Caco-2 (cell line): ENCODE measurements at regions not wholly inside any gene's neighbourhood (a gene's known extent, or its start where the extent isn't known, plus 50 kb on each side); places are given as distances from the start of the nearest gene placed in this dataset.

ENCODE experiments used
- BruUV-seq: library from RNA; stranded (reverse); fragments of 400-500 nt; replicated peaks from 2 replicates; lab custom pipeline; 2021; lab: Mats Ljungman, UMichigan
- CTCF ChIA-PET: fragments of 300-600 bp; sonication (Branson Sonifier 250); formaldehyde crosslinking; loops from one replicate; lab custom pipeline; 2022; ENCODE audit warnings: antibody characterized with exemption; lab: Charles Lee
- POLR2A ChIA-PET: fragments of 300-600 bp; sonication (Branson Sonifier 250); formaldehyde crosslinking; loops from one replicate; lab custom pipeline; 2022; ENCODE audit warnings: antibody characterized with exemption; lab: Charles Lee
- DNase-seq, 2 experiments: peaks; one replicate each; pipeline versions ENCODE4 v3.0.0 to v3.0.0-alpha.2; 2020 to 2022
- H3K27me3 ChIP-seq: replicated peaks from 2 replicates; pipeline ENCODE4 v1.6.0; 2011; ENCODE audit warnings: low read length; ENCODE audit not compliant: control insufficient read depth, insufficient read depth
- H3K36me3 ChIP-seq: 2 replicates; pipeline ENCODE4 v1.5.1; 2011; ENCODE audit warnings: low read length; ENCODE audit not compliant: control insufficient read depth, insufficient read depth
- H3K4me1 ChIP-seq: fragments of 250-450 bp; sonication (Bioruptor Pico); 2 replicates; pipeline ENCODE4 v1.5.1; 2020; ENCODE audit warnings: mild to moderate bottlenecking
- H3K4me3 ChIP-seq: 2 replicates; pipeline ENCODE4 v1.5.1; 2011; ENCODE audit warnings: low read depth, mild to moderate bottlenecking, control low read depth, low read length
- H3K9me3 ChIP-seq: fragments of 250-450 bp; sonication (Bioruptor Pico); 2 replicates; pipeline ENCODE4 v1.5.1; 2020; ENCODE audit warnings: mild to moderate bottlenecking, moderate library complexity
- H3K27ac Mint-ChIP-seq: one replicate; pipeline ENCODE4 v1.8.0; 2022; ENCODE audit warnings: mixed read lengths; ENCODE audit not compliant: unreplicated experiment
- H3K27me3 Mint-ChIP-seq: one replicate; pipeline ENCODE4 v1.8.0; 2022; ENCODE audit warnings: mixed read lengths; ENCODE audit not compliant: insufficient read depth, unreplicated experiment
- H3K36me3 Mint-ChIP-seq: one replicate; pipeline ENCODE4 v1.8.0; 2022; ENCODE audit warnings: mild to moderate bottlenecking, mixed read lengths; ENCODE audit not compliant: insufficient read depth, unreplicated experiment
- H3K4me1 Mint-ChIP-seq: one replicate; pipeline ENCODE4 v1.8.0; 2022; ENCODE audit warnings: low read depth, mixed read lengths; ENCODE audit not compliant: unreplicated experiment
- H3K4me3 Mint-ChIP-seq: one replicate; pipeline ENCODE4 v1.8.0; 2022; ENCODE audit warnings: mild to moderate bottlenecking, moderate library complexity, mixed read lengths; ENCODE audit not compliant: unreplicated experiment
- H3K9me3 Mint-ChIP-seq: one replicate; pipeline ENCODE4 v1.8.0; 2022; ENCODE audit warnings: mixed read lengths; ENCODE audit not compliant: unreplicated experiment
- CTCF ChIP-seq, 2 experiments: fragments of 200-600 bp in 1 of 2; IDR thresholded peaks; 1 replicate in 1 of 2; 2 replicates in 1 of 2; pipeline versions ENCODE4 v1.5.1 to v1.8.0; 2011 to 2022; ENCODE audit warnings: antibody characterized with exemption in 1 of 2, control low read depth in 1 of 2, inconsistent platforms in 1 of 2, low read depth in 1 of 2, low read length in 1 of 2, mild to moderate bottlenecking in 1 of 2, moderate library complexity in 1 of 2; ENCODE audit not compliant: insufficient read depth in 1 of 2, severe bottlenecking in 1 of 2, unreplicated experiment in 1 of 2
- intact Hi-C: fragments of 100-400 bp; cut with micrococcal nuclease; formaldehyde crosslinking; loops from one replicate; pipeline ENCODE4 v1.10.0; 2022; ENCODE audit not compliant: unreplicated experiment

GRCh38 chr3:170713653-170714052 lies 127.8 kb upstream of the SLC7A14 start:
- Histone ChIP-seq H3K36me3 (no peaks in the 10 kb centered on the region), H3K4me3 (no peak overlapping the region), H3K4me1 (peaks cover 8% of the 10 kb centered on the region), H3K27me3 (no peaks in the 10 kb centered on the region), H3K9me3 (no peaks in the 10 kb centered on the region; the same call in 1 of the 2 replicates)
- CTCF ChIA-PET, result no interaction called here
- no peak for TF ChIP-seq CTCF (IDR thresholded peaks at IDR 0.05; ENCODE audit: insufficient read depth in 1 of 2, low read depth in 1 of 2, low read length in 1 of 2, severe bottlenecking in 1 of 2, unreplicated experiment in 1 of 2)
- Mint-ChIP-seq H3K27ac (no peak overlapping the region), H3K4me3 (no peak overlapping the region), H3K27me3 (peaks cover 13% of the 10 kb centered on the region), H3K9me3 (no peaks in the 10 kb centered on the region), H3K36me3 (no peaks in the 10 kb centered on the region), H3K4me1 (no peaks in the 10 kb centered on the region)
- DNase-seq, result no peak
- POLR2A ChIA-PET, result no interaction called here
- no TSS peak for BruUV-seq
- intact Hi-C loops, result no loop called here

GRCh38 chr3:170712798-170713197 lies 126.9 kb upstream of the SLC7A14 start:
- no peak overlapping the region for H3K27ac Mint-ChIP-seq

GRCh38 chr3:170712336-170712735 lies 126.5 kb upstream of the SLC7A14 start:
- Mint-ChIP-seq H3K4me1 (no peaks in the 10 kb centered on the region), H3K36me3 (no peaks in the 10 kb centered on the region), H3K27me3 (peaks cover 13% of the 10 kb centered on the region), H3K4me3 (no peak overlapping the region), H3K27ac (no peak overlapping the region), H3K9me3 (no peaks in the 10 kb centered on the region)
- CTCF ChIA-PET, result no interaction called here
- no peaks in the 10 kb centered on the region; the same call in 1 of the 2 replicates for H3K9me3 ChIP-seq
- peaks cover 8% of the 10 kb centered on the region for H3K4me1 ChIP-seq
- no peaks in the 10 kb centered on the region for H3K27me3 ChIP-seq
- POLR2A ChIA-PET, result no interaction called here
- no peak for TF ChIP-seq CTCF (IDR thresholded peaks at IDR 0.05; ENCODE audit: insufficient read depth in 1 of 2, low read depth in 1 of 2, low read length in 1 of 2, severe bottlenecking in 1 of 2, unreplicated experiment in 1 of 2)
- no peak for DNase-seq
- H3K36me3 ChIP-seq, result no peaks in the 10 kb centered on the region
- H3K4me3 ChIP-seq, result no peak overlapping the region
- BruUV-seq, result no TSS peak
- intact Hi-C loops, result no loop called here

More at GRCh38 chr3:170712798-170713197, 126.9 kb upstream of the SLC7A14 start:
- no peak for DNase-seq
- Mint-ChIP-seq H3K9me3 (no peaks in the 10 kb centered on the region), H3K4me1 (no peaks in the 10 kb centered on the region), H3K27me3 (peaks cover 13% of the 10 kb centered on the region), H3K4me3 (no peak overlapping the region), H3K36me3 (no peaks in the 10 kb centered on the region)
- CTCF ChIA-PET, result no interaction called here
- intact Hi-C loops, result no loop called here
- H3K9me3 ChIP-seq, result no peaks in the 10 kb centered on the region; the same call in 1 of the 2 replicates
- H3K36me3 ChIP-seq, result no peaks in the 10 kb centered on the region
- TF ChIP-seq CTCF (IDR thresholded peaks at IDR 0.05; ENCODE audit: insufficient read depth in 1 of 2, low read depth in 1 of 2, low read length in 1 of 2, severe bottlenecking in 1 of 2, unreplicated experiment in 1 of 2), result no peak
- H3K4me3 ChIP-seq, result no peak overlapping the region
- H3K4me1 ChIP-seq, result peaks cover 8% of the 10 kb centered on the region
- H3K27me3 ChIP-seq, result no peaks in the 10 kb centered on the region
- no TSS peak for BruUV-seq
- POLR2A ChIA-PET, result no interaction called here
